ENCODE measurements at regions not wholly inside any gene's neighbourhood (a gene's known extent, or its start where the extent isn't known, plus 50 kb on each side); places are given as distances from the start of the nearest gene placed in this dataset.

- TF ChIP-seq POLR2A (IDR thresholded peaks at IDR 0.05; ENCODE audit: low read depth, low read length) (no peak), TAF1 (IDR thresholded peaks at IDR 0.05; ENCODE audit: borderline replicate concordance, low read depth, low read length) (no peak), POLR2AphosphoS5 (IDR thresholded peaks at IDR 0.05; ENCODE audit: low read depth, low read length) (no peak)
Observed at GRCh38 chr15:46151786-46152185, 517.0 kb downstream of the SQOR start.

Data from GM12892 (cell line).